ENCODE measurements at regions not wholly inside any gene's neighbourhood (a gene's known extent, or its start where the extent isn't known, plus 50 kb on each side); places are given as distances from the start of the nearest gene placed in this dataset.

GRCh38 chr12:44961887-44962286 is 85.8 kb upstream of the NELL2 start:
- DNase-seq = no peak

GRCh38 chr12:44960856-44961255 is 84.7 kb upstream of the NELL2 start:
- no peak for DNase-seq

- DNase-seq = no peak
Observed at GRCh38 chr12:44960423-44960822, 84.3 kb upstream of the NELL2 start.

- DNase-seq = no peak
Observed at GRCh38 chr12:44947163-44947562, 71.0 kb upstream of the NELL2 start.

GRCh38 chr12:44942714-44943113 is 66.6 kb upstream of the NELL2 start:
- DNase-seq = no peak

- peak; percentile 26 to 36 for DNase-seq
Observed at GRCh38 chr12:44930972-44931600, 55.0 kb upstream of the NELL2 start.

GRCh38 chr12:44929236-44929885 is 53.2 kb upstream of the NELL2 start:
- peak; percentile 3 to 4 for DNase-seq

All from right lung (tissue), 2 donors.